Fibroblast of skin of back (primary cell): ENCODE measurements at regions not wholly inside any gene's neighbourhood (a gene's known extent, or its start where the extent isn't known, plus 50 kb on each side); places are given as distances from the start of the nearest gene placed in this dataset.

ENCODE experiments used
- DNase-seq: peaks from one replicate; pipeline ENCODE4 v3.0.0-alpha.2; 2013

GRCh38 chr3:165444745-165445144 is 248.6 kb upstream of the SLITRK3 start:
- DNase-seq: no peak

- DNase-seq: no peak
These were observed 247.5 kb upstream of the SLITRK3 start for GRCh38 chr3:165443664-165444063.

GRCh38 chr3:165442061-165442460 is 245.9 kb upstream of the SLITRK3 start:
- DNase-seq: no peak

GRCh38 chr3:165440380-165440779 is 244.2 kb upstream of the SLITRK3 start:
- DNase-seq: no peak

- peak; percentile 9 for DNase-seq
These were observed 243.6 kb upstream of the SLITRK3 start for GRCh38 chr3:165439765-165440164.

DNA sequence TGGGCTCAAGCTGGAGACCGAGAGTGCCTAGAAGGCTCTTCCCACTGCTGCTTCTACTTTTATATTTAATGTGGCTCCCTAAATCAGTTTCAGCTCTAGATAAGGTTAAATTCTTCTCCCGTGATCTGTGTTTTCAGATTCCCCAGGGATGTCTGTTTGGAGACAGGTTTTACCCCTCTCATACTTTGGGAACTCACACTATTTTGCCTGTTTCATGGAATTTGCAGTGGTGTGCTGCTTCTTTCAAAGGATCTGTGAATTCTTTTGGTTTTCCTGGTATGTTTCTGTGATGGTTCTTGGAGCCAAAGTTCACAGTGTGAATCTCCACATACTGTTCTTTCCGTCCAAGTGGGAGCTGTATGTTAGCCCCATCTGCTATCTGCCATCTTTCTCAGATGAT is 238.3 kb upstream of the SLITRK3 start:
- no peak for DNase-seq

DNA sequence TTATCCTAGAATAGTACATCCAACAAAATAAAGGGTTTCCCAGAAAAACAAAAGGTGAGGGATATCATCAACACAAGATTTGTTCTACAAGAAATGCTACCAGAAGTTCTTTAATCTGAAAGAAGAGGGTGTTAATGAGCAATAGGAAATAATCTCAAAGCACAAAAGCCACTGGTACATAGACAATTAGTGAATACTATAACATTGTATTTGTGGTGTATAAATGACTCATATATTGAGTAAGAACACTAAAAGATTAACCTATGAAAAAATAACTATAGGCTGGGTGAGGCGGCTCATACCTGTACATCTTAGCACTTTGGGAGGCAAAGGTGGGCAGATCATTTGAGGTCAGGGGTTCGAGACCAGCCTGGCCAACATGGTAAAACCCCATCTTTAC is 210.2 kb upstream of the SLITRK3 start:
- no peak for DNase-seq

DNA sequence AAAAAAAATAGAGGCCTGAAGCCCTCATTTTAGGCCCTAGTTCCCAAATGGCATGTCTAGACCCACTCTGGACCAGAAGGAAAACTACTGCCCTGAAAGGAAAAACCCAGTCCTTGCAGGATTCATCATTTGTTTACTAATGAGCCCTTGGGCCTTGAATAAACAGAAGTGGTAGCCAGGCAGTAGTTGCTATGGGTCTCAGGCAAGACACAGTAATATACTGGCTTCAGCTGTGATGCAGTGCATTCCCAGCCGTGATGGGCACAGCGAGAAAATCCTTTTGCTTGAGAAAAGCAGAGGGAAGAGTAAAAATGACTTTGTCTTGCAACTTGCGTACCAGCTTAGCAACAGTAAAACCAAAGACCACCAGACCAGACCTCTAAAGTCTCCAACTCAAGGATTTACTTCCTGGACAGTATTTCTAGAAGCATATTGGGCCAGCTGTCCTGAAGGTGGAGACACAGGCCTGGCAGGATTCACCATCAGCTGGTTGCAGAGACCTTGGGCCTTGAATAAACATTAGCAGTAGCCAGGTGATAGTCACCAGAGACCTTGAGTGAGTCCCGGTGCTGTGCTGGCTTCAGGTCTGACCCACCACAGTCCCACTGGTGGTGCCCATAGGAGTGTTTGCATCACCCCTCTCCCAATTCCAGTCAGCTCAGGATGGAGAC is 208.3 kb upstream of the SLITRK3 start:
- no peak for DNase-seq

- DNase-seq: no peak
These were observed 207.5 kb upstream of the SLITRK3 start for GRCh38 chr3:165403666-165404065.

- no peak for DNase-seq
These were observed 199.0 kb upstream of the SLITRK3 start for GRCh38 chr3:165395188-165395587.

DNA sequence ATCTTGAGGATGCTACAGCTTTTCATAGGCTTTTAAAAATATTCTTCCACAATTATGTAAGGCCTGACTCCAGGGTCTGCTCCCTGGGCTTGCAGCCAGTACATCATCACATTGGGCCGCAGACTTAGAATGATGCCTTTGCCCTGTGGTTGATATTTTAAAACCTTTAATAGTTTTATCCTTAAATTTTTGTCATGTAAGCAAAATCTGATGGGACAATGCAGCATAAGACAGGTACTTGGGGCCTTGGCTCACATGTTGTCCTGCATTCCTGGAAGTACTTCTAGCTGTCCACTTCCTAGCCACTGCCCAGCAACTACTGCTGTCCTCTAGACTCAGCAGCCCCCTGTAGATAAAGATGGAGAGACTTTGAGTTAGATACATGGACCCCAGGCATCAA is 197.3 kb upstream of the SLITRK3 start:
- no peak for DNase-seq

DNA sequence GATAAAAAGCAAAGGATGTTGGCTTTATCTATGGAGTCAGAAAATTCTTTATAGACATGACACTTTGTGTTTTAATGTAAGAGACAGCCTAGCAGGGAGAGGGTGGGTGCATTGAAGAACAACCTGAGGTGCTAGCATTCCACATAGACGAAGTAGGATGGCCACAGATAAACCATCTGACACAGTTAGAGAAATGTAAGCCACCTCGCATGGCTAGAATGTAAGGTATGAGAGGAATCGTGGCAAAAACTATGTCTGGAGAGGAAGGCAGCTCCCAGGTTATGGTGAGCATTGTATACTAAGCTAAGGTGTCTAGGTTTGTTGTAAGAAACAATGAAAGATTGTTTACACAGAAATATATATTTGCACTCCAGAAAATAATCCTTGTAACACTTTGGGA is 194.0 kb upstream of the SLITRK3 start:
- no peak for DNase-seq

GRCh38 chr3:165389653-165390052 is 193.5 kb upstream of the SLITRK3 start:
- no peak for DNase-seq

GRCh38 chr3:165389064-165389463 is 192.9 kb upstream of the SLITRK3 start:
- no peak for DNase-seq

GRCh38 chr3:165383381-165383780 is 187.2 kb upstream of the SLITRK3 start:
- no peak for DNase-seq

- DNase-seq: no peak
These were observed 186.5 kb upstream of the SLITRK3 start for GRCh38 chr3:165382672-165383071.

GRCh38 chr3:165378761-165379160 is 182.6 kb upstream of the SLITRK3 start:
- no peak for DNase-seq

- no peak for DNase-seq
These were observed 162.8 kb upstream of the SLITRK3 start for GRCh38 chr3:165359005-165359404.

DNA sequence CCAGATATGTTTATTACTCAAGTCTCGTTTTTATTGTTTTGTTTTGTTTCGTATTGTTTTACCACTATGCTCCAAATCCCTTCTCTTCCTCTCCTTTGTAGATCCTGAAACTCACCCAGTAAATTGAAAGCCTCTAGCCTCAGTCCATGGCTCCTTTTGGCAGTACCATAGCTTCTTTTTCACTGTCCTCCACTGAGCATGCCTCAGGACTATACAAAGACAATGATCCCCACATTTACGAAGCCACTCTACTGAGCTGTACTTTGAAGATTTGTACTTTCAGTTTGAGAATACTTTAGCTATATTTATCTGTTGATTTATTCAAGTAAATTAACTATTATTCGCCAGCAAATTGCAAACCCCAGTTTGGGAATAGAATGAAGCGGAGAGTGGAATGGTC is 159.1 kb upstream of the SLITRK3 start:
- DNase-seq: no peak

- DNase-seq: no peak
These were observed 151.3 kb upstream of the SLITRK3 start for GRCh38 chr3:165347526-165347925.

- DNase-seq: no peak
These were observed 150.3 kb upstream of the SLITRK3 start for GRCh38 chr3:165346503-165346902.

DNA sequence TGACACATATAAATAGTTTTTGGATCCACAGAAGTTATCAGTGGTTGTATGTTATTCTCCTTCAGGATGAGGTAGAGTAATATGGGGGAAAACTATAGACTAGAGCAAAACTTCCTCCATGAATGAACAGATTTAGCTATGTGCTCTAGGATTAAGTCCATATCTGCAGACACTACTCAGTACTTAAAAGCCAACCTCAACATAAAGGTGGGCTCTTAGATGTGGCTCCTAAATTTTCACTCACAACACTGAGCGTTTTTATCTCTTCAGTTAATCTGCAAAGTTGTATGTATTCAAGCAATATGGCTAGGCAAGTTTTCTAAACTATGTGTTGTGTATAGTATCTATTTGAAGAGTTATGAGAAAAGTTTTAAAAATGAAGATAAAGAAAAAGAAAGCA is 147.0 kb upstream of the SLITRK3 start:
- no peak for DNase-seq

DNA sequence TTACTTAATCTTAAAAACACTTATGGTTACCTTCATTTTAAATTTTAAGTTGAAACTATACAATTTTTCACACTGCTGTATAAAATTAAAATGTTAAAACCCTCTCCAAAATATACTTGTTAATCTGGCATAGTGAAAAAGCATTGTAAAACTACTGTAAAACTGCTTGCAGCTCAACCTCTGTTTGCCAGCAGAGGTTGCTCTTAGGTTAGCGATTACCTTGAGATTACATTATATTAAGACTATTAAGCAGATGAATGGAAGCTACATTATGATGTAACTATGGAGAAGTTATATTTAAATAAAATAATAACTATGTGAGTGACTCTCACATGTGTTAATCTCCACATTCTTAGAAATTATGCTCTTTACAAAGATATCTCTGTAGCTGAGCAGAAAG is 143.6 kb upstream of the SLITRK3 start:
- DNase-seq: no peak

GRCh38 chr3:165336786-165337185 is 140.6 kb upstream of the SLITRK3 start:
- DNase-seq: peak; percentile 24
